GM10266 (cell line): ENCODE measurements at regions not wholly inside any gene's neighbourhood (a gene's known extent, or its start where the extent isn't known, plus 50 kb on each side); places are given as distances from the start of the nearest gene placed in this dataset.

ENCODE experiments used
- DNase-seq: peaks from one replicate; pipeline ENCODE4 v3.0.0; 2012; ENCODE audit errors: extremely low spot score
- TF ChIP-seq, protein P1 (sequence below): IDR thresholded peaks from 2 replicates; pipeline ENCODE4 v1.5.1; 2012; ENCODE audit warnings: mild to moderate bottlenecking, low read depth; ENCODE audit not compliant: control insufficient read depth, insufficient read depth; ENCODE audit errors: missing control alignments

DNA sequence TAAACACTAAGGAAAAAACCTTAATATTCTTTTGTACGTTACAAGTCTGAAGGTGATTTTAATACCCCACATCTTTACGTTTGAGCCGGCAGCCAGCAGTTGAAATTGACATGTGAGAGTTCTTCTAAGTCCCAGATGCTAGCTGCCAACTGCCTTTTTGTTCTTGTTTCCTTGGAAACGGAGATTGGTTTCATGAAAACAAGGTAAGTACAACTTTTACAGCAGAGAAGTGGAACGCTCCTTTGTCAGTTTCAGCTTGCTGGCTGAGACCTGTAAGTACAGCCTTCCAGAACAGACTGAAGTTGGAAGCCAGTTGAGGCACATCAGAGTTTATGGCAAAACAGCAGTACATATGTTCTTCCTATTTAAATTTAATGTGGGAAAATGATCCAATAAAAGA is 1018.4 kb upstream of the ARRDC3 start:
- TF ChIP-seq, protein P1, sequence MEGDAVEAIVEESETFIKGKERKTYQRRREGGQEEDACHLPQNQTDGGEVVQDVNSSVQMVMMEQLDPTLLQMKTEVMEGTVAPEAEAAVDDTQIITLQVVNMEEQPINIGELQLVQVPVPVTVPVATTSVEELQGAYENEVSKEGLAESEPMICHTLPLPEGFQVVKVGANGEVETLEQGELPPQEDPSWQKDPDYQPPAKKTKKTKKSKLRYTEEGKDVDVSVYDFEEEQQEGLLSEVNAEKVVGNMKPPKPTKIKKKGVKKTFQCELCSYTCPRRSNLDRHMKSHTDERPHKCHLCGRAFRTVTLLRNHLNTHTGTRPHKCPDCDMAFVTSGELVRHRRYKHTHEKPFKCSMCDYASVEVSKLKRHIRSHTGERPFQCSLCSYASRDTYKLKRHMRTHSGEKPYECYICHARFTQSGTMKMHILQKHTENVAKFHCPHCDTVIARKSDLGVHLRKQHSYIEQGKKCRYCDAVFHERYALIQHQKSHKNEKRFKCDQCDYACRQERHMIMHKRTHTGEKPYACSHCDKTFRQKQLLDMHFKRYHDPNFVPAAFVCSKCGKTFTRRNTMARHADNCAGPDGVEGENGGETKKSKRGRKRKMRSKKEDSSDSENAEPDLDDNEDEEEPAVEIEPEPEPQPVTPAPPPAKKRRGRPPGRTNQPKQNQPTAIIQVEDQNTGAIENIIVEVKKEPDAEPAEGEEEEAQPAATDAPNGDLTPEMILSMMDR: no peak
- DNase-seq: no peak

DNA sequence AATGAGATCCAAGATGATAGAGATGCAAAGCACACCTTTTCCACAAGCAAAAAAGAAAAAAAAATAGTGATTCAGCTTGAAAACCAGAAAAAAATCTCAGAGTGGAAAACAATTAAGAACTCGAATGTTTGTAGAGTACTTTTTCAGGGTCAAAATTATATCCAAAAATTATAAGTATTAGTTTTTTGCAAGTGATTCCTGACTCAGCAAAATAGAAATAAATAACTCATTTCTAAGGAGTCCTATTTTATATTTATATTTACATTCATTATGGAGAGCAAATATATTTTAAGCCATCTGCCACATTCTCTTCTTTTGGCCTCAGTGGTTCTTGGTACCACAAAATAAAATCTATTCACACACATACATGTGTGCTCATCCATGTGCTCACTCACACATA is 1011.8 kb upstream of the ARRDC3 start:
- TF ChIP-seq, protein P1: no peak
- no peak for DNase-seq

DNA sequence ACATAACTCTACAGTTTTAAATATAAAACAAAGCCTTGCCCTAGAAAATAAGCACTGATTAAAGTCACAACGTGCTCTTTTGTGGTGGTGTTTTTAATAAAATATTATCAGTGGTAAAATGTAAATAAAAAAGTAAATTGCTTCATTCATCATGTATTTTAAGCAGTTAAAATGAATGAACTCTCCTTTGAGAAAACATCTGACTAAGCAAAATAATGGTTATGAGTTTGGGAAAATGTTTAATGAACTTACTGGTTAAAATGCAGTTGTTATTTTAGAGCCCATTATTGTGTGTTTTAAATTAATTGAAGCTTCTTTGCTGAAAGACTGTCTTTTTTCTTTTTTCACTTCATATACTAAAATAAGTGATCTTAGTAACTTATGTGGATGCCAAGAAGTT is 1007.5 kb upstream of the ARRDC3 start:
- TF ChIP-seq, protein P1: no peak
- DNase-seq: no peak

DNA sequence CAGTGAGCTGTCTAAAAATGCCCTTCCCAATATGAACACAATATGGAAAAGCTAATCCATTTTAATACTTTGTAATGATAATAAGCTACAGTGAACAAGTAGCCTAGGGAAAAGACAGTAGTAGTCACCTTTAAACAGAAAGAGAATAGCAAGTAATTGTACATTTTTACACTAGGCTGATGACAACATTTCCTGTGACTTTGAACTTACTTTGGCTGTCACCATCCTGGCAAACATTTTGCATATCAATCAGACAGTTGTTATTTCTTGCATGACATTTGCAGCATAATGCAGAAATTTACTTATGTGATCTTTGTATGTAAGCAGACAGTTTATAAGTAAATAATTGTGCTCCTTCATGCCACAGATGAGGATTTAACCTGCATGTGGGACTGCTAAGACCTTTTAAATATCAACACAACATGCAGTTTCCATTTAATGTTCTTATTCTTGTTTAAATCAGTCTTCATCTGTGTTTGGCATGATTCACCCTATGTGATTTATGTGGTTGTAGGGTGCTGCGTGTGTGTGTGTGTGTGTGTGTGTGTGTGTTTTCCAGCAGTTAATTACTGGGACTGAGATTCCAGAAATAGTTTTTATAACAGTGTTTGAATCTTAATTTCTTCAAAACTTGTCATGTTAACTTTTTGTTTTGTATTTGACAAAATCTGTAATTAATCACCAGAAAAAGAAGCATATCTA is 997.1 kb upstream of the ARRDC3 start:
- TF ChIP-seq, protein P1: no peak
- no peak for DNase-seq

DNA sequence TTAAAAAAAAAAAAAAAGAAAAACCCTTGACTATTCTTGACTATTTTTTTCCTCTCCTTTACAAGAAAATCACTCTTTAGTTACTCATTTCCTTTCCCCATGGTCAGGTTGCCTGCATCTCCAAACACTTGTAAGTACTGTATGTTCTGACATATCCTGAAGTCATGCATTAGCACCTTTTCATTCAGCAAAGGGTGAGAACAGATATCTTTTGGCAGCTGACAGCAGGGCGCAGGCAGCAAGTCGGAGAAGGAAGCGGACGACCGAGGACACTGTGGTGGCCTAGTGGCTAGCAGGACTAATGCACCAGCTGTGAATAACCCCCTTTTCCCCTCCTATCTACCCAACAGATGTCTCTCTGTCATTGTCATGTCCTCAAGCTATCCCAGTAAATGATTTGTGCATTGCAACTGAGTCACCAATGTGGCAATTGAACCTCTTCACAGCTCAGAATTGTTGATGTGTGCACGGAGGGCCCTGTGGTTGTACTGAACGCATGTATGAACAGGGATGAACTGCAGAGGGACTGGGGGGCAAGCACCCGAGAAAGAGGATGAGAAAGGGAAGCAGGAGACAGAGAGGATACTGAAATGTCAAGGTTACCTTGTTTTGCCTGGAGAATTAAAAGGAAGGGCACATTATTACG is 996.0 kb upstream of the ARRDC3 start:
- DNase-seq: no peak

DNA sequence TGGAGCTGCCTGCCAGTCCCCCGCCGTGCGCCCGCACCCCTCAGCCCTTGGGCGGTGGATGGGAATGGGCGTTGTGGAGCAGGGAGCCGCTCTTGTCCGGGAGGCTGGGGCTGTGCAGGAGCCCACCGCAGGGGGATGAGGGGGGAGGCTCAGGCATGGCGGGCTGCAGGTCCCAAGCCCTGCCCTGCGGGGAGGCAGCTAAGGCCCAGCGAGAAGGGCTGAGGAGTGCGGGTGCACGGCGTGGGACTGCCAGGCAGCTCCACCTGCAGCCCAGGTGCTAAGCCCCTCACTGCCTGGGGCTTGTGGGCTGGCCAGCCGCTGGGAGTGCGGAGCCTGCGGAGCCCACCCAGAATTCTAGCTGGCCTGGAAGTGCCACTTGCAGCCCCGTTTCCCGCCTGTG is 991.7 kb upstream of the ARRDC3 start:
- TF ChIP-seq, protein P1: no peak
- no peak for DNase-seq

More for the DNA sequence above, 996.0 kb upstream of the ARRDC3 start:
- TF ChIP-seq, protein P1: no peak

DNA sequence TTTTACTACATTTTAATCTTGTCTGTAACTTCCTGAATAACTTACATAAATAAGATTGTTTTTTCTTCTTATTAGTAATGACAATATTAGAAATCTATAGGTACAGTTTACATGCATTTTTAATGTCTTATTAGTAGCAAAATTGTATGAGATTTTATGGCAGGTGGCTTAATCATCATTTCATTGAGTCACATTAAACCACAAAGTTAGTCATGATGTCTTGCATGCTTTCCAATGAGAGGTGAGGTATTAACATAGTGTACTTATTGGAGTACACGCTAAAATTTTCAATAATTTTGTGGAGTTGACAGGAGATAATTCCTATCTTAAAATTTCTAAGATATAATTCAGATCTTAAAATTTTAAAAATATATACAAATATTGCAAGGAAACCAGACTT is 989.6 kb upstream of the ARRDC3 start:
- no peak for DNase-seq
- TF ChIP-seq, protein P1: no peak
